HG02798 (cell line): ENCODE measurements at regions not wholly inside any gene's neighbourhood (a gene's known extent, or its start where the extent isn't known, plus 50 kb on each side); places are given as distances from the start of the nearest gene placed in this dataset.

Source experiments
- ATAC-seq: cut with Tn5 transposase; IDR thresholded peaks from one replicate; pipeline ENCODE4 v1.9.1; 2021; ENCODE audit warnings: mild to moderate bottlenecking; ENCODE audit not compliant: unreplicated experiment, poor library complexity

DNA sequence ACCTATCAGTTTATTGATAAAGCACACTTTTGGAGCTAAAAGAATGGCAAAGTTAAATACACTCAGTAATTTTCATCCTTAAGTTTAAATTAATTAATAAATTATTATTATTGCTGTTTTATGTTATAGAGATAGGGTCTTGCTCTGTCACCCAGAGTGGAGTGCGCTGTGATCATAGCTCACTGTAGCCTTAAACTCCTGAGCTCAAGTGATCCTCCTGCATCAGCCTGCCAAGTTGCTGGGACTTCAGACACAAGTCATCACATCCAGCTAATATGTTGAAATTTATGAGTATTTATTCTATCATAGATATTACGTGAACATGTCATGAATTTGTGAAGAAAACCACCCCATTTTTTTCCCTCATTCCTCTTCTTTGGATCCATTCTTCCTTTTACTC lies 64.2 kb downstream of the GJA1 start:
- ATAC-seq: no peak

- ATAC-seq: no peak
These were observed 68.1 kb downstream of the GJA1 start for GRCh38 chr6:121503589-121503991.

DNA sequence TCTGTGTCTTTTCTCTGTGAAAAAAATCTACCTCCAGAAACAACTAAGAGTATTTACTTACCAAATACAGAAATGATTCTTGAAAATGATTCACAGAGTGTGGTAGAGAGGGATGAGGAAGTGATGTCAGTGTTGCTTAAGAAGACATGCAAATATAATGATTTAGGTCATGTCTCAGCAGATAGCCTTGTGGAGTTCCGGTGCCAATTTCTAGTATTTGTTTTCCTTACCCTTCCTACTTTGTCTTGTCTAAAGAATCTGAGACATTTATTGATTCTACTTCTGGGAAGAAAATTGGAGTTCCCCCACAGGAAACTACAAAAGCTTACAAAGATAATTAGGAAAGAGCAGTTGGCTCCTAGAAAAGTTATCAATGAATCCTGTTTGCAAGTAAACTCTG lies 68.8 kb downstream of the GJA1 start:
- ATAC-seq: no peak

DNA sequence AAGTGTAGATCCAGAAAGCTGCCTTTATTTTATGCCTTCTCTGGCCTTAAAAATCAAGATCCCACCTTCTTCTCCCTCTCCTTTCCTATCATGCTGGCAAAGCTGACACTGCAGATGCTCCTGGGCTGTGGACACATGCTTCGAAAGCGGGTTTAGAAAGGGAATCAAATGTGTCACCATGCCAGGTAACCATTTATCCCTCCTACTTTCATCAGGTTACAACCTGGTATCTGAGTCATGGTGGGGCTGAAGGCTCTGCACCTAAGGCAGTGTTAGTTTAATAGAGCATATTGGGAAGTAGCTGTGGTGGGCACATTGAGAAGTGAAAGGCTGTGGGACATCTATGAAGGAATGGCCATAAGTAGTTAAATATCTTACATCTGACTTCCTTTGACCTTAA lies 69.8 kb downstream of the GJA1 start:
- ATAC-seq: no peak

- no peak for ATAC-seq
These were observed 71.6 kb downstream of the GJA1 start for GRCh38 chr6:121506761-121507754.

GRCh38 chr6:121510568-121511177 lies 75.2 kb downstream of the GJA1 start:
- no peak for ATAC-seq

GRCh38 chr6:121515630-121516265 lies 80.3 kb downstream of the GJA1 start:
- ATAC-seq: no peak

DNA sequence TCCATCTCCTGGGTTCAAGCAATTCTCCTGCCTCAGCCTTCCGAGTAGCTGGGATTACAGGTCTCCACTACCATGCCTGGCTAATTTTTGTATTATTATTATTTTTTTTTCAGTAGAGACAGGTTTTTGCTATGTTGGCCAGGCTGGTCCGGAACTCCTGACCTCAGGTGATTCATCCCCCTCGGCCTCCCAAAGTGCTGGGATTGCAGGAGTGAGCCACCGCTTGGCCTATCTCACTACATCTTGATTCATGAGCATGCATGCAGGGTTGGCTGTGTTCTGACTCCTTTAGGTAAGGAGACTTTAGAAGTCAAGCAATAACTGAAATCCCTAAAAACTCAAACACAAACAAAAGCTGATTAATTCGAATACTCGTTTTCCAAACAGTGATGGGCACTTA lies 80.9 kb downstream of the GJA1 start:
- ATAC-seq: no peak

- ATAC-seq: no peak
These were observed 85.1 kb downstream of the GJA1 start for GRCh38 chr6:121520337-121521163.

- no peak for ATAC-seq
These were observed 85.7 kb downstream of the GJA1 start for GRCh38 chr6:121521164-121521555.

DNA sequence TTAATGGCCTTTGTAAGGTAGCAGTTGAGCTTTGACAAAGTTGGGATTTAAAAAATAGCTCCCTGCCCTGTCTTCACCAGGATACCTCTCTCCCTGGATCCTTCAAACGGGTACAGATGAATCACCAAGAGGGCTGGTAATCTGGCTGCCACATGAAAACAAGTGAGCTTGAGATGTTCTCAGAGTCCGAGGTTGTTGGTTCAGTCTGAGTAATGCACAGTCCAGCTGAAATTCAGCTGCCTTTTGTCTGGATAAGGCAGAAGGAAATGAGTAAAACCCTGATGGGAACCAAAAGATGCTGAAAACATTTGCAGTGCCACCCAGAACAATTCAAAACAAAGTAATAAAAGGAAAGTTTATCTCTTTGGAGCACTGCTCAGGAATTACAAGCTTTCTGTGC lies 86.8 kb downstream of the GJA1 start:
- ATAC-seq: no peak

GRCh38 chr6:121522771-121523386 lies 87.4 kb downstream of the GJA1 start:
- no peak for ATAC-seq

- ATAC-seq: no peak
These were observed 88.2 kb downstream of the GJA1 start for GRCh38 chr6:121523628-121524027.

DNA sequence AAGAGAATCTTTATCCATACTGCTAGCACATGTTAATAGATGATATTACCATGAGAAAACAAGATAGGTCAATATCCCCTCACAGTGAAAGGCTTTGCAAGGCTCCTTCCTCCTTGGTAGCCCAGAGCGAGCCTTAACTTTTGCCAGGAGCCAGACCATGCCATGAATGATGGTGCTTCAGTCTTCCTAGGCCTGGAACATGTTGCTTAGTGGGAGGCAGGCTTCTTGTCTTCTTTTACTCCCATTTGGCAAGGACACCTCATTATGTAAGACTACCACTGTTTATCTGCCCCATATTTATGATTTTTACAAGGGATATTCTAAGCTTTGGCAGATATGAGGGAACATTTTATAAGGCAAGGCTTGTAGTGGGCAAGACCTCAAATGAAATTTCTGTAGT lies 90.8 kb downstream of the GJA1 start:
- no peak for ATAC-seq

GRCh38 chr6:121531658-121532169 lies 96.3 kb downstream of the GJA1 start:
- no peak for ATAC-seq

DNA sequence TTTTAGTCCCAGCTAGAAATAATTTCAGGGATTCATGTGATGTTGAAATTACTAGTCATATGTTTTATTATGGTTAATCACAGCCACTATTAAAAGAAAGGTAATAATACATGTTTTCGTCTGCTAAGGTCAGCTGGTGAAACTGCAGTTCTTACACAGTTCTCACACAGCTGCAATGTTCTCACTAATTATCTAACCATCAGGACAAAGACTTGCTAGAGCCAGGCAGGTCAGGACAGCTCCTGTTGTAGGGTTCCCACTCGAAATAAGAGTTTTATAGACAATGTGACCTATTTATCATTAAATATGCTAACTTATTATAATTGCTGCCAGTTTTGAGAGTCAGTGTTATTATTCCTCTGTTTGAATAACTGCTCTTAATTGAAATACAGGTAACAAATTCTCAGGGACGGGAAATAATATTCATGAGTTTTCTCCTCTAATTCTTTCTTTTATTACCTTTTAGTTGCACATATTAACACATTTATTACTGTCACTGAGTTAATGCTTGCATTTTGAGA lies 97.9 kb downstream of the GJA1 start:
- no peak for ATAC-seq

DNA sequence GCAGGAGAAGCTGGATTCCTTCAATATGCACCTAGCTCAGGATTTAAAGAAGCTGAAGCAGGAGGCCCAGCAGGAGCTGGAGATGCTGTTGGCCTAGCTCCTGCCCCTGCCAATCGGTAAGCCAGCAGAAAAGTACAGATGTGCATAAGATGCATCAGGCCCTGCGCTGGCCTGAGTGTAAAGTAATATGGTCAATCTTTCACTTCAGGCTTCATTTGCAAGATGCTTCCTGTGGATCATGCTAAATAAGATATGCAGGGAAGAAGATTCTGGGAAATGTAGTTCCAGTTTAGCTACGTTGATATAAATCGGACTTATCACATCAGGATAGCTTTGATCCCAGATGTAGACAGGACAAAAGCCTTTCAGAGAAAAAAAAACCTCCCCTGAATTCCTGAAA lies 100.3 kb downstream of the GJA1 start:
- ATAC-seq: no peak

GRCh38 chr6:121536345-121536744 lies 100.9 kb downstream of the GJA1 start:
- ATAC-seq: no peak

- ATAC-seq: no peak
These were observed 104.0 kb downstream of the GJA1 start for GRCh38 chr6:121539439-121539838.

- no peak for ATAC-seq
These were observed 104.8 kb downstream of the GJA1 start for GRCh38 chr6:121540210-121540609.
